GM23248 (cell line): ENCODE measurements at regions not wholly inside any gene's neighbourhood (a gene's known extent, or its start where the extent isn't known, plus 50 kb on each side); places are given as distances from the start of the nearest gene placed in this dataset.

Experiments used
- EZH2 ChIP-seq: fragments of 200-600 bp; sonication (generic); IDR thresholded peaks from 2 replicates; pipeline ENCODE4 v1.6.1; 2018; ENCODE audit warnings: antibody characterized with exemption, mild to moderate bottlenecking; ENCODE audit not compliant: insufficient read depth, poor library complexity, severe bottlenecking
- EZH2phosphoT487 ChIP-seq: fragments of 200-600 bp; sonication (generic); IDR thresholded peaks from 2 replicates; pipeline ENCODE4 v1.6.1; 2018; ENCODE audit warnings: antibody characterized with exemption, moderate library complexity, mild to moderate bottlenecking, low read depth; ENCODE audit not compliant: insufficient read depth

DNA sequence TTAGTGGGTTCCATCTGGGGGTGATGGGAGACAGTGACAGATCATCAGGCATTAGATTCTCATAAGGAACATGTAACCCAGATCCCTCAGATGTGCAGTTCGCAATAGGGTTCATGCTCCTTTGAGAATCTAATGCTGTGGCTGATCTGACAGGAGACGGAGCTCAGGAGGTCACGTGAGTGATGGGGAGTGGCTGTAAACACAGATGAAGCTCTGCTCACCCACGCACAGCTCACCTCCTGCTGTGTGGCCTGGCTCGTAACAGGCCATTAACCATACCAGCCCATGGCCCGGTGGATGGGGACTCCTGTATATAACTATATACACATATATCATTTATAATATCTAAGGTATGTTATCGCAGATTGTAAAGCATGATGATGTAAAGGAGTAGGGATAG lies 214.2 kb downstream of the MAF start:
- TF ChIP-seq EZH2: no peak
- TF ChIP-seq EZH2phosphoT487: no peak
